Astrocyte of the hippocampus (primary cell): ENCODE measurements at regions not wholly inside any gene's neighbourhood (a gene's known extent, or its start where the extent isn't known, plus 50 kb on each side); places are given as distances from the start of the nearest gene placed in this dataset.
"Not testable (repeated sequence)": the region's sequence is repeated elsewhere in the genome, so short reads cannot be mapped to it uniquely, and the experiment has no call there.

Experiments used
- DNase-seq: peaks from one replicate; pipeline ENCODE4 v3.0.0; 2011; ENCODE audit warnings: low read depth, low spot score

GRCh38 chrX:84267432-84267831, 79.4 kb upstream of the RPS6KA6 start:
- not testable (repeated sequence) for DNase-seq

- no peak for DNase-seq
Observed at GRCh38 chrX:84259868-84260267, 71.9 kb upstream of the RPS6KA6 start.

GRCh38 chrX:84258708-84259107, 70.7 kb upstream of the RPS6KA6 start:
- DNase-seq, result no peak

- peak; percentile 3 for DNase-seq
Observed at GRCh38 chrX:84248226-84248625, 60.2 kb upstream of the RPS6KA6 start.

GRCh38 chrX:84240848-84241565, 53.0 kb upstream of the RPS6KA6 start:
- no peak for DNase-seq
